ENCODE measurements at regions not wholly inside any gene's neighbourhood (a gene's known extent, or its start where the extent isn't known, plus 50 kb on each side); places are given as distances from the start of the nearest gene placed in this dataset.

GRCh38 chr1:88060750-88061491 is 623.2 kb upstream of the PKN2 start:
- Mint-ChIP-seq H3K27ac (no peak overlapping the region), H3K4me3 (no peak overlapping the region), H3K27me3 (peaks cover 2 to 9% of the 10 kb centered on the region in 2 donors), H3K36me3 (no peaks in the 10 kb centered on the region), H3K4me1 (no peaks in the 10 kb centered on the region), H3K9me3 (no peaks in the 10 kb centered on the region)
- H3K36me3 ChIP-seq (ENCODE audit: insufficient read depth, low read length), result no peaks in the 10 kb centered on the region
- H3K27me3 ChIP-seq (ENCODE audit: insufficient read depth, low read length), result no peaks in the 10 kb centered on the region
- no peak overlapping the region for H3K27ac ChIP-seq (ENCODE audit: low read depth, low read length)
- ChIA-PET POLR2A (ENCODE audit: partially characterized antibody) (no interaction called here), CTCF (ENCODE audit: partially characterized antibody) (interaction anchor here (1.2 kb wide), 1 partner anchor 9 kb away, joined by 4 read pairs; no protein-coding TSS in a partner anchor)
- intact Hi-C loops (cut with micrococcal nuclease), result loop anchor here (5.0 kb wide), 1 partner anchor 929 kb away; no protein-coding TSS in a partner anchor
- no peak for DNase-seq
- no peaks in the 10 kb centered on the region for H3K4me1 ChIP-seq (ENCODE audit: insufficient read depth, low read length)
- H3K4me3 ChIP-seq (ENCODE audit: low read length in 2 of 2), result no peak overlapping the region
- H3K9me3 ChIP-seq (ENCODE audit: control insufficient read depth in 1 of 2, low read length in 2 of 2), result no peaks in the 10 kb centered on the region

- H3K4me3 Mint-ChIP-seq, result no peak overlapping the region
- H3K27me3 Mint-ChIP-seq, result peaks cover 2 to 9% of the 10 kb centered on the region in 2 donors
- intact Hi-C loops (cut with micrococcal nuclease), result loop anchor here (5.0 kb wide), 1 partner anchor 929 kb away; no protein-coding TSS in a partner anchor
- no peaks in the 10 kb centered on the region for H3K9me3 Mint-ChIP-seq
- H3K36me3 ChIP-seq (ENCODE audit: insufficient read depth, low read length), result no peaks in the 10 kb centered on the region
- H3K36me3 Mint-ChIP-seq, result no peaks in the 10 kb centered on the region
- POLR2A ChIA-PET (ENCODE audit: partially characterized antibody), result no interaction called here
- CTCF ChIA-PET (ENCODE audit: partially characterized antibody), result interaction anchor here (1.0 to 1.2 kb wide), 2 partner anchors 9 to 769 kb away, joined by 3 to 4 read pairs; no protein-coding TSS in a partner anchor
- no peaks in the 10 kb centered on the region for H3K9me3 ChIP-seq (ENCODE audit: control insufficient read depth in 1 of 2, low read length in 2 of 2)
- no peak overlapping the region for H3K27ac Mint-ChIP-seq
- H3K4me1 ChIP-seq (ENCODE audit: insufficient read depth, low read length), result no peaks in the 10 kb centered on the region
- H3K27ac ChIP-seq (ENCODE audit: low read depth, low read length), result no peak overlapping the region
- DNase-seq, result no peak
- H3K4me3 ChIP-seq (ENCODE audit: low read length in 2 of 2), result no peak overlapping the region
- H3K27me3 ChIP-seq (ENCODE audit: insufficient read depth, low read length), result no peaks in the 10 kb centered on the region
- no peaks in the 10 kb centered on the region for H3K4me1 Mint-ChIP-seq
These were observed 622.4 kb upstream of the PKN2 start for GRCh38 chr1:88061492-88062177.

GRCh38 chr1:88062650-88063153 is 621.4 kb upstream of the PKN2 start:
- Histone ChIP-seq H3K9me3 (ENCODE audit: control insufficient read depth in 1 of 2, low read length in 2 of 2) (no peaks in the 10 kb centered on the region), H3K4me3 (ENCODE audit: low read length in 2 of 2) (no peak overlapping the region), H3K27ac (ENCODE audit: low read depth, low read length) (no peak overlapping the region), H3K27me3 (ENCODE audit: insufficient read depth, low read length) (no peaks in the 10 kb centered on the region), H3K4me1 (ENCODE audit: insufficient read depth, low read length) (no peaks in the 10 kb centered on the region), H3K36me3 (ENCODE audit: insufficient read depth, low read length) (no peaks in the 10 kb centered on the region)
- H3K36me3 Mint-ChIP-seq, result no peaks in the 10 kb centered on the region
- no peaks in the 10 kb centered on the region for H3K9me3 Mint-ChIP-seq
- H3K4me3 Mint-ChIP-seq, result no peak overlapping the region
- intact Hi-C loops (cut with micrococcal nuclease), result loop anchor here (5.0 kb wide), 1 partner anchor 930 kb away; no protein-coding TSS in a partner anchor
- POLR2A ChIA-PET (ENCODE audit: partially characterized antibody), result no interaction called here
- no peaks in the 10 kb centered on the region for H3K4me1 Mint-ChIP-seq
- no peak for DNase-seq
- H3K27ac Mint-ChIP-seq, result no peak overlapping the region
- CTCF ChIA-PET (ENCODE audit: partially characterized antibody), result interaction anchor here (1.0 kb wide), 1 partner anchor 770 kb away, joined by 3 read pairs; no protein-coding TSS in a partner anchor
- H3K27me3 Mint-ChIP-seq, result peaks cover 2 to 9% of the 10 kb centered on the region in 2 donors

- intact Hi-C loops (cut with micrococcal nuclease), result loop anchor here (5.0 kb wide), 1 partner anchor 931 kb away; no protein-coding TSS in a partner anchor
These were observed 620.5 kb upstream of the PKN2 start for GRCh38 chr1:88063605-88064004.

GRCh38 chr1:88068407-88068960 is 615.6 kb upstream of the PKN2 start:
- Mint-ChIP-seq H3K4me1 (no peaks in the 10 kb centered on the region), H3K4me3 (no peak overlapping the region), H3K9me3 (no peaks in the 10 kb centered on the region), H3K27me3 (peaks cover 0 to 7% of the 10 kb centered on the region in 2 donors), H3K27ac (no peak overlapping the region), H3K36me3 (no peaks in the 10 kb centered on the region)
- Histone ChIP-seq H3K27me3 (ENCODE audit: insufficient read depth, low read length) (no peaks in the 10 kb centered on the region), H3K4me3 (ENCODE audit: low read length in 2 of 2) (no peak overlapping the region), H3K36me3 (ENCODE audit: insufficient read depth, low read length) (no peaks in the 10 kb centered on the region), H3K27ac (ENCODE audit: low read depth, low read length) (no peak overlapping the region), H3K4me1 (ENCODE audit: insufficient read depth, low read length) (no peaks in the 10 kb centered on the region), H3K9me3 (ENCODE audit: control insufficient read depth in 1 of 2, low read length in 2 of 2) (no peaks in the 10 kb centered on the region)
- ChIA-PET CTCF (ENCODE audit: partially characterized antibody) (no interaction called here), POLR2A (ENCODE audit: partially characterized antibody) (no interaction called here)
- intact Hi-C loops (cut with micrococcal nuclease), result no loop called here
- no peak for DNase-seq

More at GRCh38 chr1:88063605-88064004, 620.5 kb upstream of the PKN2 start:
- H3K27ac ChIP-seq (ENCODE audit: low read depth, low read length), result no peak overlapping the region
- no peaks in the 10 kb centered on the region for H3K4me1 Mint-ChIP-seq
- no peaks in the 10 kb centered on the region for H3K36me3 ChIP-seq (ENCODE audit: insufficient read depth, low read length)
- H3K4me3 Mint-ChIP-seq, result no peak overlapping the region
- H3K27me3 Mint-ChIP-seq, result peaks cover 2 to 9% of the 10 kb centered on the region in 2 donors
- H3K4me3 ChIP-seq (ENCODE audit: low read length in 2 of 2), result no peak overlapping the region
- POLR2A ChIA-PET (ENCODE audit: partially characterized antibody), result no interaction called here
- no peak for DNase-seq
- no peaks in the 10 kb centered on the region for H3K9me3 Mint-ChIP-seq
- CTCF ChIA-PET (ENCODE audit: partially characterized antibody), result no interaction called here
- H3K4me1 ChIP-seq (ENCODE audit: insufficient read depth, low read length), result no peaks in the 10 kb centered on the region
- H3K27ac Mint-ChIP-seq, result no peak overlapping the region
- H3K9me3 ChIP-seq (ENCODE audit: control insufficient read depth in 1 of 2, low read length in 2 of 2), result no peaks in the 10 kb centered on the region
- no peaks in the 10 kb centered on the region for H3K36me3 Mint-ChIP-seq
- H3K27me3 ChIP-seq (ENCODE audit: insufficient read depth, low read length), result no peaks in the 10 kb centered on the region

- H3K4me1 Mint-ChIP-seq, result no peaks in the 10 kb centered on the region
- Histone ChIP-seq H3K27me3 (ENCODE audit: insufficient read depth, low read length) (no peaks in the 10 kb centered on the region), H3K27ac (ENCODE audit: low read depth, low read length) (no peak overlapping the region), H3K36me3 (ENCODE audit: insufficient read depth, low read length) (no peaks in the 10 kb centered on the region), H3K9me3 (ENCODE audit: control insufficient read depth in 1 of 2, low read length in 2 of 2) (no peaks in the 10 kb centered on the region), H3K4me3 (ENCODE audit: low read length in 2 of 2) (no peak overlapping the region), H3K4me1 (ENCODE audit: insufficient read depth, low read length) (no peaks in the 10 kb centered on the region)
- H3K27me3 Mint-ChIP-seq, result peaks cover 0 to 4% of the 10 kb centered on the region in 2 donors
- no peak overlapping the region for H3K27ac Mint-ChIP-seq
- H3K36me3 Mint-ChIP-seq, result no peaks in the 10 kb centered on the region
- no peaks in the 10 kb centered on the region for H3K9me3 Mint-ChIP-seq
- CTCF ChIA-PET (ENCODE audit: partially characterized antibody), result interaction anchor here (1.0 kb wide), 1 partner anchor 10 kb away, joined by 4 read pairs; no protein-coding TSS in a partner anchor
- H3K4me3 Mint-ChIP-seq, result no peak overlapping the region
- POLR2A ChIA-PET (ENCODE audit: partially characterized antibody), result no interaction called here
- intact Hi-C loops (cut with micrococcal nuclease), result no loop called here
- DNase-seq, result no peak
These were observed 613.1 kb upstream of the PKN2 start for GRCh38 chr1:88070956-88071355.

GRCh38 chr1:88074661-88075060 is 609.4 kb upstream of the PKN2 start:
- Mint-ChIP-seq H3K36me3 (no peaks in the 10 kb centered on the region), H3K27ac (no peak overlapping the region), H3K27me3 (peaks cover 0 to 7% of the 10 kb centered on the region in 2 donors), H3K9me3 (no peaks in the 10 kb centered on the region), H3K4me1 (no peaks in the 10 kb centered on the region), H3K4me3 (no peak overlapping the region)
- no peaks in the 10 kb centered on the region for H3K4me1 ChIP-seq (ENCODE audit: insufficient read depth, low read length)
- H3K9me3 ChIP-seq (ENCODE audit: control insufficient read depth in 1 of 2, low read length in 2 of 2), result no peaks in the 10 kb centered on the region
- DNase-seq, result no peak
- no peak overlapping the region for H3K4me3 ChIP-seq (ENCODE audit: low read length in 2 of 2)
- H3K27ac ChIP-seq (ENCODE audit: low read depth, low read length), result no peak overlapping the region
- intact Hi-C loops (cut with micrococcal nuclease), result no loop called here
- H3K27me3 ChIP-seq (ENCODE audit: insufficient read depth, low read length), result no peaks in the 10 kb centered on the region
- H3K36me3 ChIP-seq (ENCODE audit: insufficient read depth, low read length), result no peaks in the 10 kb centered on the region
- ChIA-PET CTCF (ENCODE audit: partially characterized antibody) (no interaction called here), POLR2A (ENCODE audit: partially characterized antibody) (no interaction called here)

Measured in CD4-positive, alpha-beta memory T cell (primary cell).